Panc1 (cell line): ENCODE measurements at regions not wholly inside any gene's neighbourhood (a gene's known extent, or its start where the extent isn't known, plus 50 kb on each side); places are given as distances from the start of the nearest gene placed in this dataset.

ENCODE experiments used
- ATAC-seq: fragments of 200-7000 bp; cut with Tn5 transposase; 2 replicates; pipeline ENCODE4 v1.9.1; 2020; ENCODE audit warnings: mild to moderate bottlenecking, moderate library complexity
- BruUV-seq: library from RNA; stranded (reverse); fragments of 400-500 nt; replicated peaks from 2 replicates; lab custom pipeline; 2021; lab: Mats Ljungman, UMichigan
- CTCF ChIA-PET: fragments of 300-600 bp; sonication (Branson Sonifier 250); formaldehyde crosslinking; loops from one replicate; lab custom pipeline; 2022; ENCODE audit warnings: antibody characterized with exemption; lab: Charles Lee
- POLR2A ChIA-PET: fragments of 300-600 bp; sonication (Branson Sonifier 250); formaldehyde crosslinking; loops from one replicate; lab custom pipeline; 2022; ENCODE audit warnings: antibody characterized with exemption; lab: Charles Lee
- DNase-seq: peaks from one replicate; pipeline ENCODE4 v3.0.0-alpha.2; 2010; ENCODE audit warnings: low read depth, low spot score
- H3K27ac ChIP-seq: 2 replicates; pipeline ENCODE4 v1.5.1; 2011; ENCODE audit warnings: mild to moderate bottlenecking, low read length, inconsistent platforms
- H3K27me3 ChIP-seq: fragments of 200-500 bp; sonication (Bioruptor generic); 2 replicates; pipeline ENCODE4 v1.6.0; 2014; ENCODE audit warnings: low read length, inconsistent platforms; ENCODE audit not compliant: control insufficient read depth, insufficient read depth
- H3K36me3 ChIP-seq: fragments of 200-500 bp; sonication (Bioruptor generic); 2 replicates; pipeline ENCODE4 v1.5.1; 2014; ENCODE audit warnings: inconsistent platforms, mild to moderate bottlenecking, low read length, moderate library complexity; ENCODE audit not compliant: control insufficient read depth, insufficient read depth
- H3K4me1 ChIP-seq: 2 replicates; pipeline ENCODE4 v1.5.1; 2011; ENCODE audit warnings: inconsistent platforms, mild to moderate bottlenecking, low read length, moderate library complexity; ENCODE audit not compliant: control insufficient read depth, insufficient read depth
- H3K4me3 ChIP-seq, 2 experiments: 2 replicates each; pipeline ENCODE4 v1.5.1; 2011 to 2012; ENCODE audit warnings: low read depth in 2 of 2, low read length in 2 of 2, mild to moderate bottlenecking in 2 of 2, inconsistent platforms in 1 of 2, moderate library complexity in 1 of 2
- H3K9me3 ChIP-seq: fragments of 200-500 bp; sonication (Bioruptor generic); 2 replicates; pipeline ENCODE4 v1.5.1; 2014; ENCODE audit warnings: low read depth, mild to moderate bottlenecking, inconsistent platforms, low read length, moderate library complexity; ENCODE audit not compliant: control insufficient read depth, insufficient read depth
- CTCF ChIP-seq: fragments of 450-650 bp; IDR thresholded peaks from 2 replicates; pipeline ENCODE4 v1.5.1; 2017; ENCODE audit warnings: mild to moderate bottlenecking
- POLR2AphosphoS5 ChIP-seq: IDR thresholded peaks from 2 replicates; pipeline ENCODE4 v1.6.1; 2012; ENCODE audit warnings: mild to moderate bottlenecking, low read depth, low read length, moderate library complexity
- SIN3A ChIP-seq: IDR thresholded peaks from 2 replicates; pipeline ENCODE4 v1.6.1; 2012; ENCODE audit warnings: low read depth, mild to moderate bottlenecking, low read length, moderate library complexity, borderline replicate concordance; ENCODE audit not compliant: insufficient read depth
- TCF7L2 ChIP-seq: IDR thresholded peaks from 2 replicates; pipeline ENCODE4 v1.6.1; 2011; ENCODE audit warnings: mild to moderate bottlenecking, low read depth, low read length, inconsistent platforms
- in situ Hi-C: cut with HindIII; loops from 2 replicates; pipeline ENCODE4 v1.10.0; 2016; ENCODE audit warnings: low sequenced_read_pairs, low pct_unique_long_range_greater_than_20kb
- intact Hi-C: fragments of 100-400 bp; cut with micrococcal nuclease; formaldehyde crosslinking; loops from one replicate; pipeline ENCODE4 v1.10.0; 2022; ENCODE audit not compliant: unreplicated experiment
- TF ChIP-seq, protein P1 (sequence below), 2 experiments: IDR thresholded peaks; 2 replicates each; pipeline ENCODE4 v1.6.1; 2011 to 2012; ENCODE audit warnings: low read depth in 2 of 2, control low read depth in 1 of 2, low read length in 1 of 2, mild to moderate bottlenecking in 1 of 2, moderate library complexity in 1 of 2; ENCODE audit not compliant: insufficient read depth in 1 of 2

- DNase-seq (no peak), ATAC-seq (no peak)
- POLR2A ChIA-PET, result no interaction called here
- H3K36me3 ChIP-seq, result no peaks in the 10 kb centered on the region
- TF ChIP-seq POLR2AphosphoS5, result no peak
- no peak for TF ChIP-seq TCF7L2
- TF ChIP-seq CTCF, result no peak
- TF ChIP-seq, protein P1, sequence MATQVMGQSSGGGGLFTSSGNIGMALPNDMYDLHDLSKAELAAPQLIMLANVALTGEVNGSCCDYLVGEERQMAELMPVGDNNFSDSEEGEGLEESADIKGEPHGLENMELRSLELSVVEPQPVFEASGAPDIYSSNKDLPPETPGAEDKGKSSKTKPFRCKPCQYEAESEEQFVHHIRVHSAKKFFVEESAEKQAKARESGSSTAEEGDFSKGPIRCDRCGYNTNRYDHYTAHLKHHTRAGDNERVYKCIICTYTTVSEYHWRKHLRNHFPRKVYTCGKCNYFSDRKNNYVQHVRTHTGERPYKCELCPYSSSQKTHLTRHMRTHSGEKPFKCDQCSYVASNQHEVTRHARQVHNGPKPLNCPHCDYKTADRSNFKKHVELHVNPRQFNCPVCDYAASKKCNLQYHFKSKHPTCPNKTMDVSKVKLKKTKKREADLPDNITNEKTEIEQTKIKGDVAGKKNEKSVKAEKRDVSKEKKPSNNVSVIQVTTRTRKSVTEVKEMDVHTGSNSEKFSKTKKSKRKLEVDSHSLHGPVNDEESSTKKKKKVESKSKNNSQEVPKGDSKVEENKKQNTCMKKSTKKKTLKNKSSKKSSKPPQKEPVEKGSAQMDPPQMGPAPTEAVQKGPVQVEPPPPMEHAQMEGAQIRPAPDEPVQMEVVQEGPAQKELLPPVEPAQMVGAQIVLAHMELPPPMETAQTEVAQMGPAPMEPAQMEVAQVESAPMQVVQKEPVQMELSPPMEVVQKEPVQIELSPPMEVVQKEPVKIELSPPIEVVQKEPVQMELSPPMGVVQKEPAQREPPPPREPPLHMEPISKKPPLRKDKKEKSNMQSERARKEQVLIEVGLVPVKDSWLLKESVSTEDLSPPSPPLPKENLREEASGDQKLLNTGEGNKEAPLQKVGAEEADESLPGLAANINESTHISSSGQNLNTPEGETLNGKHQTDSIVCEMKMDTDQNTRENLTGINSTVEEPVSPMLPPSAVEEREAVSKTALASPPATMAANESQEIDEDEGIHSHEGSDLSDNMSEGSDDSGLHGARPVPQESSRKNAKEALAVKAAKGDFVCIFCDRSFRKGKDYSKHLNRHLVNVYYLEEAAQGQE (IDR thresholded peaks at IDR 0.05; ENCODE audit: insufficient read depth in 1 of 2, low read depth in 2 of 2, low read length in 1 of 2), result no peak
- no peak for TF ChIP-seq SIN3A
- intact Hi-C loops (no loop called here), in situ Hi-C loops (no loop called here)
- H3K4me3 ChIP-seq, result no peak overlapping the region
- CTCF ChIA-PET, result no interaction called here
- H3K9me3 ChIP-seq, result no peaks in the 10 kb centered on the region
- BruUV-seq, result no TSS peak
- no peaks in the 10 kb centered on the region for H3K4me1 ChIP-seq
- H3K27ac ChIP-seq, result no peak overlapping the region
- H3K27me3 ChIP-seq, result no peaks in the 10 kb centered on the region
These were observed 243.9 kb upstream of the GULP1 start for GRCh38 chr2:188047735-188048134.

- intact Hi-C loops (no loop called here), in situ Hi-C loops (no loop called here)
- H3K36me3 ChIP-seq, result no peaks in the 10 kb centered on the region
- ChIA-PET POLR2A (interaction anchor here (0.6 kb wide), 1 partner anchor 151 kb away, joined by 8 read pairs; no protein-coding TSS in a partner anchor), CTCF (no interaction called here)
- H3K27ac ChIP-seq, result no peak overlapping the region
- no peak for TF ChIP-seq CTCF
- TF ChIP-seq, protein P1 (IDR thresholded peaks at IDR 0.05; ENCODE audit: insufficient read depth in 1 of 2, low read depth in 2 of 2, low read length in 1 of 2), result no peak
- no peak for TF ChIP-seq TCF7L2
- no peak for TF ChIP-seq POLR2AphosphoS5
- TF ChIP-seq SIN3A, result no peak
- no peaks in the 10 kb centered on the region for H3K9me3 ChIP-seq
- no peak overlapping the region for H3K4me3 ChIP-seq
- DNase-seq, result no peak
- no peaks in the 10 kb centered on the region for H3K4me1 ChIP-seq
- no TSS peak for BruUV-seq
- no peak for ATAC-seq
- no peaks in the 10 kb centered on the region for H3K27me3 ChIP-seq
These were observed 240.9 kb upstream of the GULP1 start for GRCh38 chr2:188050726-188051125.
